ENCODE measurements at regions not wholly inside any gene's neighbourhood (a gene's known extent, or its start where the extent isn't known, plus 50 kb on each side); places are given as distances from the start of the nearest gene placed in this dataset.
A peak's percentile ranks its signal among the peaks of the same experiment; 100 is the strongest.
"Not testable (repeated sequence)": the region's sequence is repeated elsewhere in the genome, so short reads cannot be mapped to it uniquely, and the experiment has no call there.

GRCh38 chr21:31515253-31515652 lies 144.2 kb upstream of the SOD1 start:
- ATAC-seq (ENCODE audit: low read depth) = no peak
- Histone ChIP-seq H3K36me3 (ENCODE audit: low read depth) (no peaks in the 10 kb centered on the region), H3K27ac (ENCODE audit: poor library complexity, severe bottlenecking) (no peak overlapping the region), H3K4me1 (ENCODE audit: insufficient read depth, poor library complexity, severe bottlenecking) (no peaks in the 10 kb centered on the region), H3K27me3 (ENCODE audit: insufficient read depth, poor library complexity, severe bottlenecking) (no peaks in the 10 kb centered on the region), H3K4me3 (ENCODE audit: severe bottlenecking) (no peak overlapping the region), H3K9me3 (ENCODE audit: severe bottlenecking) (no peaks in the 10 kb centered on the region)
- TF ChIP-seq CTCF (IDR thresholded peaks at IDR 0.05; ENCODE audit: poor library complexity, severe bottlenecking) = no peak
- DNase-seq (ENCODE audit: low spot score) = no peak

DNA sequence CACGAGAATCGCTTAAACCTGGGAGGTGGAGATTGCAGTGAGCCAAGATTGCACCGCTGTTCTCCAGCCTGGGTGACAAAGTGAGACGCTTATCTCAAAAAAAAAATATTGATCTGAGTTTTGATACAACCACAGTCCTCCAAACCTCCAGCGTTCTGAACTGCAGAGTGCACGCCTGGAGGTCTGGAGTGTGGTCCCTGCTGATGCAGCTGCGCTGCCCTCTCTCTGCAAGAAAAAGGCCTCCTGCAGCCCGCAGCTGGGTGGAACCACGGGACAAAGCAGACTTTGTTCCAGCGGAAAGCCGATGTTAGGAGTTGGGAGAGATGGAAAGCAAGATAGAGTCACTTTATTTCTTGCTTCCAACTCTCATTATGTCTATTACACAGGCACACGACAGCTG lies 144.9 kb upstream of the SOD1 start:
- Histone ChIP-seq H3K4me3 (ENCODE audit: severe bottlenecking) (no peak overlapping the region), H3K9me3 (ENCODE audit: severe bottlenecking) (no peaks in the 10 kb centered on the region), H3K4me1 (ENCODE audit: insufficient read depth, poor library complexity, severe bottlenecking) (no peaks in the 10 kb centered on the region), H3K27ac (ENCODE audit: poor library complexity, severe bottlenecking) (no peak overlapping the region), H3K27me3 (ENCODE audit: insufficient read depth, poor library complexity, severe bottlenecking) (no peaks in the 10 kb centered on the region), H3K36me3 (ENCODE audit: low read depth) (no peaks in the 10 kb centered on the region)
- TF ChIP-seq CTCF (IDR thresholded peaks at IDR 0.05; ENCODE audit: poor library complexity, severe bottlenecking) = peak; percentile 15
- DNase-seq (ENCODE audit: low spot score) (no peak), ATAC-seq (ENCODE audit: low read depth) (0 out of 3 replicates have a peak, but pooled peaks have one; percentile 41)

- H3K27ac ChIP-seq (ENCODE audit: poor library complexity, severe bottlenecking); ATAC-seq (ENCODE audit: low read depth); DNase-seq (ENCODE audit: low spot score); H3K4me1 ChIP-seq (ENCODE audit: insufficient read depth, poor library complexity, severe bottlenecking); H3K9me3 ChIP-seq (ENCODE audit: severe bottlenecking); H3K36me3 ChIP-seq (ENCODE audit: low read depth); H3K27me3 ChIP-seq (ENCODE audit: insufficient read depth, poor library complexity, severe bottlenecking); H3K4me3 ChIP-seq (ENCODE audit: severe bottlenecking): not testable (repeated sequence)
Observed at GRCh38 chr21:31513541-31513940, 146.0 kb upstream of the SOD1 start.

DNA sequence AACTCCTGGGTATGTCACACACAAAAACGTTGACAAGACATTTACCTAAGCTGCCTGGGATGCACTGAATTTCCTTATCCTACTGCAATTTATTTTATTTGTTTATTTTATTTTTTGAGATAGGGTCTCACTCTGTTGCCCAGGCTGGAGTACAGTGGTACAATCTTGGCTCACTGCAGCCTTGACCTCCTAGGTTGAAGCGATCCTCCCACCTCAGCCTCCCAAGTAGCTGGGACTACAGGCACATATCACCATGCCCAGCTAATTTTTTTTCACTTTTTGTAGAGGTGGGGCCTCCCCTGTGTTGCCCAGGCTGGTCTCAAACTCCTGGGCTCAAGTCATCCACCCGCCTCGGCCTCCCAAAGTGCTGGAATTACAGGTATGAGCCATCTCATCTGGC lies 147.5 kb upstream of the SOD1 start:
- not testable (repeated sequence) for H3K27ac ChIP-seq (ENCODE audit: poor library complexity, severe bottlenecking); DNase-seq (ENCODE audit: low spot score); H3K36me3 ChIP-seq (ENCODE audit: low read depth); ATAC-seq (ENCODE audit: low read depth); H3K27me3 ChIP-seq (ENCODE audit: insufficient read depth, poor library complexity, severe bottlenecking); H3K9me3 ChIP-seq (ENCODE audit: severe bottlenecking); H3K4me1 ChIP-seq (ENCODE audit: insufficient read depth, poor library complexity, severe bottlenecking); H3K4me3 ChIP-seq (ENCODE audit: severe bottlenecking)

GRCh38 chr21:31511258-31511657 lies 148.2 kb upstream of the SOD1 start:
- H3K36me3 ChIP-seq (ENCODE audit: low read depth) = no peaks in the 10 kb centered on the region
- H3K27ac ChIP-seq (ENCODE audit: poor library complexity, severe bottlenecking) = no peak overlapping the region
- TF ChIP-seq CTCF (IDR thresholded peaks at IDR 0.05; ENCODE audit: poor library complexity, severe bottlenecking) = no peak
- no peaks in the 10 kb centered on the region for H3K27me3 ChIP-seq (ENCODE audit: insufficient read depth, poor library complexity, severe bottlenecking)
- H3K4me1 ChIP-seq (ENCODE audit: insufficient read depth, poor library complexity, severe bottlenecking) = no peaks in the 10 kb centered on the region
- no peaks in the 10 kb centered on the region for H3K9me3 ChIP-seq (ENCODE audit: severe bottlenecking)
- H3K4me3 ChIP-seq (ENCODE audit: severe bottlenecking) = no peak overlapping the region
- DNase-seq (ENCODE audit: low spot score) = no peak
- ATAC-seq (ENCODE audit: low read depth) = no peak

GRCh38 chr21:31509194-31510017 lies 150.1 kb upstream of the SOD1 start:
- no peak for DNase-seq (ENCODE audit: low spot score)
- no peaks in the 10 kb centered on the region for H3K27me3 ChIP-seq (ENCODE audit: insufficient read depth, poor library complexity, severe bottlenecking)
- H3K36me3 ChIP-seq (ENCODE audit: low read depth) = no peaks in the 10 kb centered on the region
- peak; percentile 71 for ATAC-seq (ENCODE audit: low read depth)
- H3K4me3 ChIP-seq (ENCODE audit: severe bottlenecking) = no peak overlapping the region
- no peaks in the 10 kb centered on the region for H3K4me1 ChIP-seq (ENCODE audit: insufficient read depth, poor library complexity, severe bottlenecking)
- H3K27ac ChIP-seq (ENCODE audit: poor library complexity, severe bottlenecking) = no peak overlapping the region
- peak; percentile 37 for TF ChIP-seq CTCF (IDR thresholded peaks at IDR 0.05; ENCODE audit: poor library complexity, severe bottlenecking)
- no peaks in the 10 kb centered on the region for H3K9me3 ChIP-seq (ENCODE audit: severe bottlenecking)

Data from RWPE2 (cell line).